Cardiac muscle cell (in vitro differentiated cells and primary cell): ENCODE measurements at regions not wholly inside any gene's neighbourhood (a gene's known extent, or its start where the extent isn't known, plus 50 kb on each side); places are given as distances from the start of the nearest gene placed in this dataset.

Source experiments
- DNase-seq, 2 donors: peaks; one replicate each; pipeline versions ENCODE4 v3.0.0 to v3.0.0-alpha.2; 2010 to 2017; ENCODE audit warnings: low read depth in 1 of 2, low spot score in 1 of 2
- H3K27ac ChIP-seq: fragments of 200-600 bp; sonication (generic); 2 replicates; pipeline ENCODE4 v1.5.1; 2016
- H3K27me3 ChIP-seq: fragments of 200-600 bp; sonication (generic); 2 replicates; pipeline ENCODE4 v1.6.0; 2016; ENCODE audit warnings: control low read depth
- H3K36me3 ChIP-seq: fragments of 200-600 bp; sonication (generic); 2 replicates; pipeline ENCODE4 v1.5.1; 2016; ENCODE audit warnings: control low read depth
- H3K4me1 ChIP-seq: fragments of 200-600 bp; sonication (generic); 2 replicates; pipeline ENCODE4 v1.8.1; 2017; ENCODE audit warnings: low read depth, mild to moderate bottlenecking, mixed run types
- H3K4me3 ChIP-seq: fragments of 200-600 bp; sonication (generic); 2 replicates; pipeline ENCODE4 v1.5.1; 2016; ENCODE audit warnings: mild to moderate bottlenecking
- H3K9me3 ChIP-seq: fragments of 200-600 bp; sonication (generic); 2 replicates; pipeline ENCODE4 v1.5.1; 2017; ENCODE audit warnings: low read depth, mild to moderate bottlenecking, control low read depth
- TF ChIP-seq, protein P1 (sequence below): IDR thresholded peaks from 2 replicates; pipeline ENCODE4 v1.5.1; 2012; ENCODE audit warnings: low read depth, mild to moderate bottlenecking, low read length

DNA sequence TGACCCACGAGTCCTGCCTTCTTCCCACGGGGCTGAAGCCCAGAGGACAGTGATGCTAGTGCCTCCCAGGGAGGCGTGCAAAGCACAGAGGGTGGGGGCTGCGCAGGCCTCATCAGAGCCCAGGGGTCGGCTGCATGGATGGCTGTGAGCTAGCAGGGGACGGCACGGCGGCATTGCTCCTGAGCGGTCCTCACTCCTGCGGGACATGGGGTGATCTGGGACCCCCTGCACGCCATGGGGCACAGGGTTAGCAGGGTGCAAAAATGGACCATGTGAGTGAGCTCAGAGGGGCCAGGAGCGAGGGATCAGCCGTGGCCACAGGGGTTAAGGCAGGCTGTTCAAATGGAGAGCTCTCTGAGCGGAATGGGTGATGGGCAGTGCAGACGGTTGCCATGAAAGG is 138.3 kb downstream of the SNX19 start:
- Histone ChIP-seq H3K36me3 (no peaks in the 10 kb centered on the region), H3K9me3 (no peaks in the 10 kb centered on the region), H3K27ac (no peak overlapping the region), H3K4me3 (no peak overlapping the region), H3K4me1 (peaks cover 4% of the 10 kb centered on the region), H3K27me3 (no peaks in the 10 kb centered on the region)
- DNase-seq = no peak
- TF ChIP-seq, protein P1, sequence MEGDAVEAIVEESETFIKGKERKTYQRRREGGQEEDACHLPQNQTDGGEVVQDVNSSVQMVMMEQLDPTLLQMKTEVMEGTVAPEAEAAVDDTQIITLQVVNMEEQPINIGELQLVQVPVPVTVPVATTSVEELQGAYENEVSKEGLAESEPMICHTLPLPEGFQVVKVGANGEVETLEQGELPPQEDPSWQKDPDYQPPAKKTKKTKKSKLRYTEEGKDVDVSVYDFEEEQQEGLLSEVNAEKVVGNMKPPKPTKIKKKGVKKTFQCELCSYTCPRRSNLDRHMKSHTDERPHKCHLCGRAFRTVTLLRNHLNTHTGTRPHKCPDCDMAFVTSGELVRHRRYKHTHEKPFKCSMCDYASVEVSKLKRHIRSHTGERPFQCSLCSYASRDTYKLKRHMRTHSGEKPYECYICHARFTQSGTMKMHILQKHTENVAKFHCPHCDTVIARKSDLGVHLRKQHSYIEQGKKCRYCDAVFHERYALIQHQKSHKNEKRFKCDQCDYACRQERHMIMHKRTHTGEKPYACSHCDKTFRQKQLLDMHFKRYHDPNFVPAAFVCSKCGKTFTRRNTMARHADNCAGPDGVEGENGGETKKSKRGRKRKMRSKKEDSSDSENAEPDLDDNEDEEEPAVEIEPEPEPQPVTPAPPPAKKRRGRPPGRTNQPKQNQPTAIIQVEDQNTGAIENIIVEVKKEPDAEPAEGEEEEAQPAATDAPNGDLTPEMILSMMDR = no peak

DNA sequence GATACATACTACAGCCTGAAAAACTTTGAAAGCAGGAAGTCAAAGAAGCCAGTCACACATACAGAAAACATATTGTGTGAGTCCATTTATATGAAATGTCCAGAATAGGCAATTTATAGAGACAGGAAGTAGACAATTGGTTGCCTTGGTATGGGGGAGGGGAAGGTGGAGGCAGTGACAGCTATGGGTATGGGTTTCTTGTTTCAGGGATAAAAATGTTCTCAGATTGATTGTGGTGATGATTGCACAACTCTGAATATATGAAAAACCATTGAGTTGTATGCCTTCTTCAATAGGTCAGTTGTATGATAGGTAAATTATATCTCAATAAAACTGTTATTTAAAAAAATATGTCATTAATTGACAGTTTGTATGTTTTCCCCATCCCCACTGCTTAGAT is 137.6 kb downstream of the SNX19 start:
- no peak overlapping the region for H3K27ac ChIP-seq
- peaks cover 6% of the 10 kb centered on the region for H3K4me1 ChIP-seq
- H3K27me3 ChIP-seq = no peaks in the 10 kb centered on the region
- TF ChIP-seq, protein P1 = no peak
- no peak for DNase-seq
- no peaks in the 10 kb centered on the region for H3K9me3 ChIP-seq
- H3K36me3 ChIP-seq = no peaks in the 10 kb centered on the region
- no peak overlapping the region for H3K4me3 ChIP-seq

DNA sequence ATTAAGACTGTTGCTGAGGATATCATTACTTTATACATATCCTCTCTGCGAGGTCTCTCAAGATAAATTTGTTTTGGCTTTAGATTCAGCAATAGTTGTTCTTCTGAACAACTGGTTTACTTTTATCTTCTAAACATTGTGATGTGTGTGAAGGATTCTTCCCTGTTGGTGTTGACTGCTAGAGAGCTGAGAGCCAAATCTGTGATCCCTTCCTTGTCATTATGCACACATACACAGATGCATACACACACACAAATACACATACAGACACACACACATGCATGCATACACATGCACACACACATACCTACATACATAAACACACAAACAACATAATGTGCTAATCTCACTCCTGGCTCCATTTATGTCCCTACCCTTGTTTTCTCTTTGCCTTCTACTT is 137.0 kb downstream of the SNX19 start:
- TF ChIP-seq, protein P1 = no peak
- H3K27me3 ChIP-seq = no peaks in the 10 kb centered on the region
- no peak overlapping the region for H3K27ac ChIP-seq
- DNase-seq = no peak
- H3K4me1 ChIP-seq = peaks cover 6% of the 10 kb centered on the region
- no peaks in the 10 kb centered on the region for H3K9me3 ChIP-seq
- H3K36me3 ChIP-seq = no peaks in the 10 kb centered on the region
- H3K4me3 ChIP-seq = no peak overlapping the region

DNA sequence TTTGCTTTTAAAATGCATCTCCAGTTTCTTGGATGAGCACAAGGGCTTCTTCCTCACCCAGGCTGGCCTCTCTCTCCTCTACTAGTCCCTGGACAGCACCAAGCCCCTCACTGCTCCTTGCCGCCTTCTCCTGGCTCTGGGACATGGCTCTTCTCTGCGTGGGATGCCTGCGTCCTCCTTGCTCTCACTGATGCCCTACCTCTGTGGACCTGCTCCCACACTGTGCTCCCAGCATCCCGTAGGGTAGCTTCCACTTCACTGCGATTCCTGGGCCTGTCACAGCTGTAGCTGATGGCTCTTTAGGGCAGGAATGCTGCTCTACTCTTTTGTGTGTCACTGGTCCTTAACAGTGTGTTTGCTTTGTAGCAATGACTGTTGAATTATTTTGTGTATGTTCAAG is 136.3 kb downstream of the SNX19 start:
- Histone ChIP-seq H3K4me3 (no peak overlapping the region), H3K4me1 (peaks cover 6% of the 10 kb centered on the region), H3K36me3 (no peaks in the 10 kb centered on the region), H3K27me3 (no peaks in the 10 kb centered on the region), H3K27ac (no peak overlapping the region), H3K9me3 (no peaks in the 10 kb centered on the region)
- TF ChIP-seq, protein P1 = no peak
- no peak for DNase-seq

DNA sequence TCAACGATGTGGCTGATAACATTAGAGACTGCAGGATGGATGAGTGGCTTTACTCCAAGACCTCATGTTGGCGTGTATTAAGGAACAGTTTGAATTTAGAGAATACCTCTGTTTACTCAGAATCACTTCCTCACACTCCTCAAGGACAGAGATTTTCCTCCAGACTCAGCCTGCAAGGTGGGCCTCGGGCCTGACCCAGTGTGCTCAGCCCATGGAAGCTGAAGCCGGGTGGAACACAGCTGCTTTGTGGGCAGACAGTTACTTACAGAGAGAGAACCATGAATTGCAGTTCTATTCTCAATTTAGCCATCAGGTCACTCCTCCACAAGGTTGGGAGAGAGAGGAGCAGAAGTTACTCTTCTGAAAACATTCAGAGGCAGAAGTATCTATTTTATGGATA is 135.8 kb downstream of the SNX19 start:
- no peak overlapping the region for H3K27ac ChIP-seq
- no peaks in the 10 kb centered on the region for H3K36me3 ChIP-seq
- no peak for DNase-seq
- no peaks in the 10 kb centered on the region for H3K9me3 ChIP-seq
- H3K4me3 ChIP-seq = no peak overlapping the region
- no peaks in the 10 kb centered on the region for H3K27me3 ChIP-seq
- TF ChIP-seq, protein P1 = no peak
- H3K4me1 ChIP-seq = peaks cover 6% of the 10 kb centered on the region

DNA sequence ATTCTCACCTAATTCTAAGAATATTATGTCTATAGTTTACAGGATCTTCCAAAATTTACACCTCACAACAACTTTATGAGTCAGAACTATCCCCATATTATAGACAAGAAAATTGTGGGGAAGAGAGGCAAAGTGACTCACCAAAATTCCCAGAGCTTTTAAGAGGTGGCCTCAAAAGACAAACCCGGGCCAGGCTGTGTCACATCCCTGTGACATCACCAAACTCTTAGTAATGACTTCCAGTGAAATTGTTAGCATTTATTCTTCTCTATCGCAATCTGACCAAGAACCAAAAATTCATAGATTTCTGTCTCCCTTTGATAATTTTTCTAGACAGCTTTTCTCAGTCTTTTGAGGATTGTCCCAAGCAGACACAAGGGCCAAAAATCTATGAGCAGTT is 134.3 kb downstream of the SNX19 start:
- H3K36me3 ChIP-seq = no peaks in the 10 kb centered on the region
- no peaks in the 10 kb centered on the region for H3K27me3 ChIP-seq
- TF ChIP-seq, protein P1 = no peak
- H3K9me3 ChIP-seq = no peaks in the 10 kb centered on the region
- no peak overlapping the region for H3K27ac ChIP-seq
- H3K4me1 ChIP-seq = peaks cover 13% of the 10 kb centered on the region
- DNase-seq = no peak
- H3K4me3 ChIP-seq = no peak overlapping the region
